GM19463 (cell line): ENCODE measurements at regions not wholly inside any gene's neighbourhood (a gene's known extent, or its start where the extent isn't known, plus 50 kb on each side); places are given as distances from the start of the nearest gene placed in this dataset.
"Not testable (repeated sequence)": the region's sequence is repeated elsewhere in the genome, so short reads cannot be mapped to it uniquely, and the experiment has no call there.

Source experiments
- ATAC-seq: cut with Tn5 transposase; IDR thresholded peaks from one replicate; pipeline ENCODE4 v1.9.1; 2021; ENCODE audit warnings: mild to moderate bottlenecking, moderate library complexity; ENCODE audit not compliant: unreplicated experiment

GRCh38 chr13:87295636-87296035, 375.5 kb upstream of the SLITRK5 start:
- ATAC-seq: no peak

GRCh38 chr13:87302034-87302433, 369.1 kb upstream of the SLITRK5 start:
- ATAC-seq: no peak

GRCh38 chr13:87302931-87303330, 368.2 kb upstream of the SLITRK5 start:
- no peak for ATAC-seq

DNA sequence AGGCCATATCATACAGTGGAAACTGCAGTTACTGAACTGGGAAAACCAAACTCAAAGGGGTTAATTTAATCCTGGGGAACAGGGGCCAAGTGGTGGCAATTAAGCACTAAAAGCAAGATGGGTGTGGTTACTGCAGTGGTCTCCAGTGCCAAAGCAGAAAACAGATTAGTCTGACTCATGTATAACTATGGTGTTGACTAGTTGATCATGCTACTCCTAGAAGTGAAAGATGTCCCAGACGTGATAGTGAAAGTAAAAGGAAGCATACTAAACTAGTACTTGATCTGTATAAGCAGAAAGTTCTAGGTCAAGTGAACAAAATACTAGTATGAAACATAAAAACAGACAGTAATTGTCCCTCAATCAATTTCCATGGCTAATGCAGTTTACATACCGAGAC, 360.0 kb upstream of the SLITRK5 start:
- no peak for ATAC-seq

- ATAC-seq: no peak
Measured at GRCh38 chr13:87314822-87315221, 356.3 kb upstream of the SLITRK5 start.

DNA sequence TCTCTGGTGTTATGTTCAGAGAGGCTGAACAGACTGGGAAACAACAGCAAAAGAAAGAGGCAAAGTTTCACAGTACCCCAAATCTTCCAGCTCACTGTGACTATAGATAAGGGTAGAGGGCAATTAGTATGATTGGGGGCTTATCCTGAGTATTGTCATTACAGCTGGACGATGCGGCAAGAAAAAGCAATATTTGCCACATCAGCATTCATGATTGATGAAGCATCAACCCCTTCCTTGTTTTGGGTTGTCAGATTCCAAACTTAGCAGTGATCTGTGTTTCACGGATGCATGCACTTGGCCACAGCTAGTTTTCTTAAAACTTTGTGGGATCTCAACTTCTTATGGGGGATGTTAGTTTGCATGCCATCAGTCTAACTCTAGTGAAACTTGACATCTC, 348.8 kb upstream of the SLITRK5 start:
- ATAC-seq: no peak

- no peak for ATAC-seq
Measured at GRCh38 chr13:87324558-87324957, 346.6 kb upstream of the SLITRK5 start.

DNA sequence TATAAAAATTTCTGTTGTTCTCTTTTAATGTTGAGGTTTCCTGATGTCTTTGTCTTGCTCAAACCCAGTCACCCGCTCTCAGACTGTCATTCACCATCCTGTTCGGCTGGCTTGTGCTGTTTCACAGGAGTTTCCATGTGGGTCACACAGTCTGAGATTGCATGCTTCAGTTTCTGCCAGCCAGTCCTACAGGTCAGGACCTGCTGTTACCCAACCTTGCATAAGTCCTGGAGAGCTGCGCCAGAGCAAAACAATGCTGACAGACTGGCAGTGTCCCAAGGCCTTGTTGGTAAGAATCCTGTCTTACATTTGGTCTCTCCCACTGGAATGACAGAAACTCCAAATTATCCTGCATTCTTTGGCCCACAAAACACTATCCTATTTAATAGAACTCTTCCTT, 340.0 kb upstream of the SLITRK5 start:
- ATAC-seq: no peak

- ATAC-seq: no peak
Measured at GRCh38 chr13:87333599-87333998, 337.6 kb upstream of the SLITRK5 start.

- ATAC-seq: no peak
Measured at GRCh38 chr13:87334176-87334575, 337.0 kb upstream of the SLITRK5 start.

- not testable (repeated sequence) for ATAC-seq
Measured at GRCh38 chr13:87336346-87336889, 334.8 kb upstream of the SLITRK5 start.

DNA sequence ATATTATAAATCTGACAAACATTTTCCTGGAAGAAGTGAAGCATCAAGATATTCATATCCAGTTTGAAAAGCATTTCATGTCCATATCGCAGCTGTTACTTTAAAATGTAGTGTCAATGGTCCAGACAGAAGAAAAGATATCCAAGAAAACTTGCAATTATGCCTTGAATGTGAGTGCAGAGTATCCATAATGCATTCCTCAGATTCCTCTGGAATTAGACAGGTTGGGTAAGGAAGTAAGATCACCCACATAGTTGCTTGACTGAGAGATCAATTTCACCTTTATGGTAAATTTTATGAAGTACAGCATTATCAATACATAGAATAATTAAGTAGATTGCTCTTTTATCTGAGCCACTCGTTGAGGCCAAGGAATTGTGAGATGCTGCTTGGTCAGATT, 327.0 kb upstream of the SLITRK5 start:
- no peak for ATAC-seq

GRCh38 chr13:87355451-87355850, 315.7 kb upstream of the SLITRK5 start:
- no peak for ATAC-seq

GRCh38 chr13:87356314-87356713, 314.9 kb upstream of the SLITRK5 start:
- no peak for ATAC-seq

DNA sequence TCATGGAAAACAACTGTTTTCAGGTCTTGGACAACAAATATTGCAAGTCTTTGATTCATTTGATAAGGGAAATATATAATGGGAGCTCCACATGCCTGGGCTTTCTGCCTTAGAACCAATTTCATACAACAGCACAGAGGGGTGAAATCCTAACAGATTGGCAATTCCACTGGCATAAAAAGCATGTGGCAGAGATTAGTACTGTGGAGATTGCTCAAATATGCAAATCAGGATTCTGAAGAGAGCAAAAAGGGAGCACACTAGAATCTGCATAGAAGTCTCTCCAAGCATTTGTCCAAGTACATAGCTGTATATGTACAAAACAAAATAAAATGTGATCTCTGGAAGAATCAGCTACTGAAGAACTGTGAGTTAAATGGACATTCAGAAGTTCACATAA, 312.9 kb upstream of the SLITRK5 start:
- ATAC-seq: no peak

DNA sequence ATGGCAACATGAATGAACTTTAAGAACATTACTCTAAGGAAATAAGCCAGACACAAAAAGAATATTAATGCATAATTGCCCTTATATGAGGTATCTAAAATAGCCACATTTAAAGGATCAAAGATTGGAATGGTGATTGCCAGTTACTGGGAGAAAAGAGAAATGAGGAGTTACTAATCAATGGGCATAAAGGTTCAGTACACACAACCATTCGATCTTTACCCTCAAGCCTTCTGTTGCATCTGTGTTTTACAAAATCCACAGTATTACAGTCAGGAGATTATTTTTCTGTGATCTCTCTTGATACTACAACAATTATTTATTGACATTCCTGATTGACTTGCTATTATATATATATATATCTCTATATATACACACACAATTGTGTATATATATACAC, 310.0 kb upstream of the SLITRK5 start:
- no peak for ATAC-seq

DNA sequence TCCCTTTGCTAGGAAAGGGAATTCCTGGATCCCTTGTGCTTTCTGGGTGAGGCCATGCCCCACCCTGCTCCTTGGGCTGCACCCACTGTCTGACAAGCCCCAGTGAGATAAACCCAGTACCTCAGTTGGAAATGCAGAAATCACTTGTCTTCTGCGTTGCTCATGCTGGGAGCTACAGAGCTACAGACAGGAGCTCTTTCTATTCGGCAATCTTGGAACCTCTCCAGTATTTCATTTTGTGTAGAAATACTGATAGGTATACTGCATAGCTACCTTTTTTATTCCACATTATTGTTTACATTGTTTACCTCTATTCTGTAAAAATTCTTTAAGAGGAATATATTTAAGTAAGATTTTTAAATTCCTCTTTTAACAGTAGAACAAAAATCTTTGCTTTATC, 302.5 kb upstream of the SLITRK5 start:
- ATAC-seq: no peak

DNA sequence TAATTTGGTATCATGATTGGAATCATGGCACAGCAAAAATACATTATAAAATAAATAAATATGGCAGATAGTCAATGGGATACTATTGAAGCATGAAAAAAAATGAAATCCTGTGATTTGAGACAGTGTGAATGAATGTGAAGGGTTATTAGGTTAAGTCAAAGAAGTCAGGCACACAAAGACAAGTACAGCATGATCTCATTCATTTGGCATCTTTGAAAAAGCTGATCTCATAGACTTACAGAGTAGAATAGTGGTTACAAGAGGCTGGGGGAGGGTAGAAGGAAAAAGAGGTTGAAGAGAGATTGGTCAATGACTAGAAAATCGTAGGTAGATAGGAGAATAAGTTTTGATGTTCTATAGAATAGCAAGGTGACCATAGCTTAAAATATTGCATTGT, 295.1 kb upstream of the SLITRK5 start:
- ATAC-seq: no peak

GRCh38 chr13:87384099-87384498, 287.1 kb upstream of the SLITRK5 start:
- no peak for ATAC-seq

DNA sequence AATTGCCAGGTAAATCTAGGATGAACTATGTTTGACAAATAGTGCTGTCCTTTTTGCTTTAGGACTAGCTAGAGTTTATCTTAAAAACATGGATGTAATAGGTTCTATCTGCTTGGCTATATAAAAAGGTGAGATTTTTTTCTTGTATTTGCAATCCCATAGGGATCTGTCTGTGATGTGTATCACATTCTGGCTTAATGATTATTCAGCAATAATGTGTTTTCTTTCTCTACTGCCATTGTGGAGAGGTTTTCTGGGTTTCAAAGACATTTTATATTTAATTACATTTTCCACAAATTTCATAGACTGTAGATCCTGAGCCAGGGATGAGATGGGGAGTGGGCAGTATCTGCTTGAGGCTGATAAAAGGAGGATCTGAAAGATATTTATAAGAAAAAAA, 277.8 kb upstream of the SLITRK5 start:
- ATAC-seq: no peak

GRCh38 chr13:87398047-87398446, 273.1 kb upstream of the SLITRK5 start:
- no peak for ATAC-seq

GRCh38 chr13:87403748-87404432, 267.3 kb upstream of the SLITRK5 start:
- no peak for ATAC-seq

DNA sequence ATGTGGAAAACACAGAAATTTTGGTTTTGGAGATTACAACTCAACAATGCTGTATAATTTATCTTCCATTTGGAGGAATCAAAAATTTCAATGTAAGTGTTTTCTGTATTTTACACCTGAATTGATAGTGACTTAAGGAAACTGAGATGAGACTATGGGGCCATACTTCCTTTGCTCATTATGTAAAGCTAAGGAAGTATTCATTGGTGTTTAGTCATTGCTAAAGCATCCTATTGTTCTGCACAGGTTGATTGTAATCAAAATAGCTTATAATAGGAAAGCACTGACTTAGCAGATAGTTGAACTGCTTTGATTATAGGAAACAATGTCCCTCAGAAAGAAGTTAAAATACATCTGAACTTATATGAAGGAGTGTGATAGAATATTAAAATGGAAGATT, 244.4 kb upstream of the SLITRK5 start:
- no peak for ATAC-seq
